Right lobe of liver (tissue), 4 donors: ENCODE measurements at regions not wholly inside any gene's neighbourhood (a gene's known extent, or its start where the extent isn't known, plus 50 kb on each side); places are given as distances from the start of the nearest gene placed in this dataset.

Experiments
- CTCF ChIP-seq, 4 donors: fragments of 200-600 bp in 3 of 4; fragments of 450-650 bp in 1 of 4; IDR thresholded peaks; one replicate each; pipeline versions ENCODE4 v1.5.1 to v1.8.0; 2016 to 2022; ENCODE audit warnings: antibody characterized with exemption in 4 of 4, mild to moderate bottlenecking in 2 of 4
- POLR2A ChIP-seq: fragments of 450-650 bp; IDR thresholded peaks from one replicate; pipeline ENCODE4 v1.6.1; 2017; ENCODE audit warnings: antibody characterized with exemption, mild to moderate bottlenecking
- donor health status: DM: no; HTN: no; CAD: no.
- donor health status: DM: no; HTN: no; CAD: no.
- donor health status: DM: no; HTN: yes; CAD: no.

- no peak for TF ChIP-seq CTCF (IDR thresholded peaks at IDR 0.05)
- TF ChIP-seq POLR2A: no peak
Observed at GRCh38 chr5:67966712-67967111, 248.8 kb upstream of the PIK3R1 start.
